ENCODE measurements at regions not wholly inside any gene's neighbourhood (a gene's known extent, or its start where the extent isn't known, plus 50 kb on each side); places are given as distances from the start of the nearest gene placed in this dataset.
A peak's percentile ranks its signal among the peaks of the same experiment; 100 is the strongest.

DNA sequence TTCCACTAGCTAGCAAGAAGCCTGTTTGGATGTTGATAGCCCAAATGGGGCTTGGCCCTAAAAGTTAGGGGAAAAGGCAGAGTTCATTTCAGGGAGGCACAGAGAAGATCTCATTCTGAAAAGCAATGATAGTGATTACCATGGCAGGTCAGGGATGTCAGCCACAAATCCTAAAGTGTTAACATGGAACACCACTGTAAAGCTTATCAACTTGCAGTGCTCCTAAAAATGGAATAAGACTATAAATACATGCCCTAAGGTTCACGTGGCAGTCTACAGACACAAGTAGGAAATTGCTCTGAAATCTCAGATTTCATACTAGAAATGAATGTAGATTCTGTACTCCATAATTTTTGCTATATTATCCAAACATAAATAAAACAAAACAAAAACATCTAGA is 280.0 kb upstream of the E2F7 start:
- DNase-seq (ENCODE audit: low read depth, low spot score) = no peak
- in situ Hi-C loops (cut with HindIII; ENCODE audit: low sequenced_read_pairs) = no loop called here
- TF ChIP-seq, protein P1, sequence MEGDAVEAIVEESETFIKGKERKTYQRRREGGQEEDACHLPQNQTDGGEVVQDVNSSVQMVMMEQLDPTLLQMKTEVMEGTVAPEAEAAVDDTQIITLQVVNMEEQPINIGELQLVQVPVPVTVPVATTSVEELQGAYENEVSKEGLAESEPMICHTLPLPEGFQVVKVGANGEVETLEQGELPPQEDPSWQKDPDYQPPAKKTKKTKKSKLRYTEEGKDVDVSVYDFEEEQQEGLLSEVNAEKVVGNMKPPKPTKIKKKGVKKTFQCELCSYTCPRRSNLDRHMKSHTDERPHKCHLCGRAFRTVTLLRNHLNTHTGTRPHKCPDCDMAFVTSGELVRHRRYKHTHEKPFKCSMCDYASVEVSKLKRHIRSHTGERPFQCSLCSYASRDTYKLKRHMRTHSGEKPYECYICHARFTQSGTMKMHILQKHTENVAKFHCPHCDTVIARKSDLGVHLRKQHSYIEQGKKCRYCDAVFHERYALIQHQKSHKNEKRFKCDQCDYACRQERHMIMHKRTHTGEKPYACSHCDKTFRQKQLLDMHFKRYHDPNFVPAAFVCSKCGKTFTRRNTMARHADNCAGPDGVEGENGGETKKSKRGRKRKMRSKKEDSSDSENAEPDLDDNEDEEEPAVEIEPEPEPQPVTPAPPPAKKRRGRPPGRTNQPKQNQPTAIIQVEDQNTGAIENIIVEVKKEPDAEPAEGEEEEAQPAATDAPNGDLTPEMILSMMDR (IDR thresholded peaks at IDR 0.05; ENCODE audit: low read depth, low read length) = no peak
- no peak overlapping the region for H3K4me3 ChIP-seq (ENCODE audit: low read depth, low read length)

DNA sequence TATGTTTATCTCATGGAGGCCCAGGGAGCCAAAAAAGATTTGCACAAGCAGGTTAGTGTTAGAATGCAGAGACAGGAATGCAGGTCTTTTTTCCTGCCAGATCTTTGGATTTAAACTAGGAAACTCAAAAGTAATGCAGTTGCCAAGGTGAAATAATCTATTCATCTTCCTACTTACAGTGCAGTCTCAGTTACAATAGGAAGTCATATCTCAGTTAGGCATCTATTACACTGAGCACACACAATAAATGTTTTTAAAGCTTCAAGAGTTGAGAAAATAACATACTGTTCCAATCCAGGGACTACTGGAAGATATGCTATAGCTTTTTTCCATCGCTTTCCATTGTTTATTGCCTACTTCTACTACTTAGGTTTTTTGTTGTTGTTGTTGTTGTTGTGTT is 279.3 kb upstream of the E2F7 start:
- H3K4me3 ChIP-seq (ENCODE audit: low read depth, low read length) = no peak overlapping the region
- TF ChIP-seq, protein P1 (IDR thresholded peaks at IDR 0.05; ENCODE audit: low read depth, low read length) = no peak
- in situ Hi-C loops (cut with HindIII; ENCODE audit: low sequenced_read_pairs) = no loop called here
- DNase-seq (ENCODE audit: low read depth, low spot score) = no peak

DNA sequence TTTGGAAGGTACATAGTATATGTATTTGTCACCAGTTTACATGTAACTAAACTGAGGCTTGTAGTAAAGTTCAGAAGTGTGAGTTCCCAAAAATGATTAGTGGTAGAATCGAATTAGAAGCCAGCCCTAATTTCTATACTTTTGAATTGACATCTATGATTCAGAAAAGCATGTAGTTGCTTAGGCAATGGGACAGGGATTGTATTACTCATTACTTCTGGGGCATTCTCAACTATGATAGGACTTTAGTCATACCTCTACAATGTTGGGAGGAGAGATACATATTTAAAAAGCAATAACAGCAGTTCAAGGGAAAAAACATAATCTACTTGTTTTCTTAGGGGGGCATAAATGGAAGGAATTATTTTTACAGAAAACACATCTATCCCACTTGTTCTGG is 277.9 kb upstream of the E2F7 start:
- in situ Hi-C loops (cut with HindIII; ENCODE audit: low sequenced_read_pairs) = no loop called here
- DNase-seq (ENCODE audit: low read depth, low spot score) = peak; percentile 22
- TF ChIP-seq, protein P1 (IDR thresholded peaks at IDR 0.05; ENCODE audit: low read depth, low read length) = no peak
- H3K4me3 ChIP-seq (ENCODE audit: low read depth, low read length) = no peak overlapping the region

DNA sequence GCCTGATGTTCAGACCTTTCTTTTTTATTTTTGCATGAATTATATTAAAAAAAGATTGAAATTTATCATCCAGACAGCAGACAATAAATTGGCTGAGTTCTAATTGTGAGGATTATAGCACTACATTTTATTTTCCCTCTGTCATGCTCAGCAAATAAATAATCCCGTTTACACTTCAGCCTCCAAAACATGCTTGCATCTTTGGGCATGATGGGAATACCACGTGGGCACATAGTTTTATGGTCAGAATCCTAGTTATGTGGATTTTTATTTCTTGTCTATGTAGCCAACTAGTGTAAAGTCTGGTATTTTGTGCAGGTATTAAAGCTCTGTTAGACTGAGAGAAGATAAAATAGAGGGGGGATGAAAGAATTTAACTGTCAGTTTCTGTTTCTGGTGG is 276.9 kb upstream of the E2F7 start:
- no peak for DNase-seq (ENCODE audit: low read depth, low spot score)
- in situ Hi-C loops (cut with HindIII; ENCODE audit: low sequenced_read_pairs) = no loop called here
- no peak overlapping the region for H3K4me3 ChIP-seq (ENCODE audit: low read depth, low read length)
- TF ChIP-seq, protein P1 (IDR thresholded peaks at IDR 0.05; ENCODE audit: low read depth, low read length) = no peak

DNA sequence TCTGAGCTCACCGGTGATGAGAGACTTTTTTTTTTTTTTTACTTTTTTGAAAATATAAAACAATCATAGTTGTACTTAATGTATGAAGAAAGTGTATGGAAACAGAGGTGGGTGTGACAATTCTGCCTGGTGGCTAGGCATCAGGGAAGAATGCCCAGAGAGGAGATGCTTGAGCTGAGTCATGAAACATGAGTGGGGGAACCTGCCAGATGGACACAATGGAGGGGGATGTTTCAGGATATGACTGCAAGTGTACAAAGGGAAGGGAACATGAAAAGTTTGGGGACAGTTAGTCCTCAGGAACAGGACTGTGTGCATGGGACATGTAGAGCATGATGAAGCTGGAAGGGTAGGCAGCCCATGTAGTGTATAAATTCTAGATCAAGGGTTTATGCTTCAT is 274.2 kb upstream of the E2F7 start:
- in situ Hi-C loops (cut with HindIII; ENCODE audit: low sequenced_read_pairs) = no loop called here
- TF ChIP-seq, protein P1 (IDR thresholded peaks at IDR 0.05; ENCODE audit: low read depth, low read length) = no peak
- no peak overlapping the region for H3K4me3 ChIP-seq (ENCODE audit: low read depth, low read length)
- DNase-seq (ENCODE audit: low read depth, low spot score) = peak; percentile 24

DNA sequence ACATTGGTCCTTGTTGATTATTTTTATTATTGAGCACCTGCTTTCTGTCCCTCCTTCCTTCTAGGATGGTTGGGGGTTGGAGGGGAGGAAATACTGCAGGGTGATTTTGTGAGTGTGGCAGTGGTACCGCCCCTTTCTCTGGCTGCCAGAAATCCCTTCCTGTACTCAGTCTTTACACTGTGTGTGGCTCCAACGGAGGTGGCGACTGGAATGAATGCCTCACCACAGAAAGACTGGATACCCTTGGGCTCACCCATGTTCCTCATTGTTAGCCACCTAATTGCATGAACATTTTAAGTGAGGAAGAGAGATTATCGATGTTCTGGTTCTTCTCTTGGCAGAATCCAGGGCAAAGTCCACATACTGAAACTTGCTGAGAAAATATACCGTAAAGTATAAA is 272.0 kb upstream of the E2F7 start:
- no peak for DNase-seq (ENCODE audit: low read depth, low spot score)
- in situ Hi-C loops (cut with HindIII; ENCODE audit: low sequenced_read_pairs) = no loop called here
- TF ChIP-seq, protein P1 (IDR thresholded peaks at IDR 0.05; ENCODE audit: low read depth, low read length) = no peak
- no peak overlapping the region for H3K4me3 ChIP-seq (ENCODE audit: low read depth, low read length)

DNA sequence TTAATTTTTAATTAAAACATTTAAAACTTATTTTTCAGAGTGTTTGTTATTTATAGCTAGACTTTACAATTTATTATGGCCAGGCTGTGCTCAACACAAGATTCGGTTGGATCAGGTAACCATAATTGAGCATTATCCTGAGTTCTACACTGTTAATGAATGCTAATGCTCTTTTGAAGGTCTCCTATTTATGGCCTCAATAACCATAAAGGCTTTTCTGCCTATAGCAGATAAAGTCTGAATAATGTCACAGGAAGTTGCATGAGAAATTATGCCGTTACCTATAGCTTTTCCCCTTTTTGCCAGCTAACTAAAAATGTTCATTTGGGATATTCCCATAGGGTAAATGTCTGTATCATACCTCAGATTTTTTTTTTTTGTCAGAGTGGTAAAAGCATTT is 269.4 kb upstream of the E2F7 start:
- in situ Hi-C loops (cut with HindIII; ENCODE audit: low sequenced_read_pairs) = no loop called here
- DNase-seq (ENCODE audit: low read depth, low spot score) = no peak
- TF ChIP-seq, protein P1 (IDR thresholded peaks at IDR 0.05; ENCODE audit: low read depth, low read length) = no peak
- no peak overlapping the region for H3K4me3 ChIP-seq (ENCODE audit: low read depth, low read length)

All from astrocyte of the spinal cord (primary cell).